GM12875 (cell line): ENCODE measurements at regions not wholly inside any gene's neighbourhood (a gene's known extent, or its start where the extent isn't known, plus 50 kb on each side); places are given as distances from the start of the nearest gene placed in this dataset.
"Not testable (repeated sequence)": the region's sequence is repeated elsewhere in the genome, so short reads cannot be mapped to it uniquely, and the experiment has no call there.

Source experiments
- H3K4me3 ChIP-seq: one replicate; pipeline ENCODE4 v1.5.1; 2011; ENCODE audit warnings: low read depth, low read length, control low read depth
- TF ChIP-seq, protein P1 (sequence below): IDR thresholded peaks from 2 replicates; pipeline ENCODE4 v1.5.1; 2011; ENCODE audit warnings: low read depth, mild to moderate bottlenecking, control low read depth, inconsistent platforms, low read length, moderate library complexity, borderline replicate concordance; ENCODE audit not compliant: insufficient read depth

GRCh38 chr6:100305209-100305869 is 159.4 kb downstream of the SIM1 start:
- no peak overlapping the region for H3K4me3 ChIP-seq
- TF ChIP-seq, protein P1, sequence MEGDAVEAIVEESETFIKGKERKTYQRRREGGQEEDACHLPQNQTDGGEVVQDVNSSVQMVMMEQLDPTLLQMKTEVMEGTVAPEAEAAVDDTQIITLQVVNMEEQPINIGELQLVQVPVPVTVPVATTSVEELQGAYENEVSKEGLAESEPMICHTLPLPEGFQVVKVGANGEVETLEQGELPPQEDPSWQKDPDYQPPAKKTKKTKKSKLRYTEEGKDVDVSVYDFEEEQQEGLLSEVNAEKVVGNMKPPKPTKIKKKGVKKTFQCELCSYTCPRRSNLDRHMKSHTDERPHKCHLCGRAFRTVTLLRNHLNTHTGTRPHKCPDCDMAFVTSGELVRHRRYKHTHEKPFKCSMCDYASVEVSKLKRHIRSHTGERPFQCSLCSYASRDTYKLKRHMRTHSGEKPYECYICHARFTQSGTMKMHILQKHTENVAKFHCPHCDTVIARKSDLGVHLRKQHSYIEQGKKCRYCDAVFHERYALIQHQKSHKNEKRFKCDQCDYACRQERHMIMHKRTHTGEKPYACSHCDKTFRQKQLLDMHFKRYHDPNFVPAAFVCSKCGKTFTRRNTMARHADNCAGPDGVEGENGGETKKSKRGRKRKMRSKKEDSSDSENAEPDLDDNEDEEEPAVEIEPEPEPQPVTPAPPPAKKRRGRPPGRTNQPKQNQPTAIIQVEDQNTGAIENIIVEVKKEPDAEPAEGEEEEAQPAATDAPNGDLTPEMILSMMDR, result no peak

DNA sequence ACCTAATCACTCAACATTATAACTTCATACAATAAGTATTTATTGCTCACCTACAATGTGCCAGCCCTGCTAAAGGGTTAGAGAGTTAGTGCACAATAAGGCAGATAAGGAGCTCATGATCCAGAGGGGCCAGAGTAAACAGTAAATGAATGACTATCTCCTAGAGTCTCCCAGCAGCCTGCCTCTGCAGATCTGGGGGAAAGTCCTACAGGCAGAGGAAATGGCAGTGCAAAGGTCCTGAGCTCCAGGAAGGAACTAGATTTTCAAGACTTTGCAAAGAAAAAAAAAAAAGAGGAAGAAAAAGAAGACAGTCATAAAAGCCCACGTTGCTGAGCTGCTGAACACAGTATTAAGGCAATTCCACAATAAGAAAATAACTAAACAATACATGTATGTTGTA is 160.1 kb downstream of the SIM1 start:
- TF ChIP-seq, protein P1, result no peak

DNA sequence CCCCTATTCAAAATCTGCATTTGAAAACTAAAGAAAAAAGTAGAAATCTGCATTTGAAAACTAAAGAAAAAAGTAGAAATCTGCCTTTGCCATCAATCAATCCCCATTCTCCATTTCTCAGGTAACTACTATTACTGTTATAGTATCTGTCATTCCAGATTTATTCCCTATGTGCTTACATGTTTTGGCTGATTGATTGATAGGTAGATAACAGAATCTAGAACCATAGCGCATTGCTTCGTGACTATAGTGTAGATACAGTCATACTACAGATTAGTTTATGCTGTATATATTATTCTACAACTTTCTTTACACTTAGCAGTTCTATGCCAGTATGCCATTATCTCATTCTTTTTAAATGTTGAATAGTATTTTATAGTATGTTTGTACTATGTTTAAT is 163.0 kb downstream of the SIM1 start:
- TF ChIP-seq, protein P1, result no peak
- H3K4me3 ChIP-seq, result no peak overlapping the region

More for the DNA sequence above, 160.1 kb downstream of the SIM1 start:
- no peak overlapping the region for H3K4me3 ChIP-seq

DNA sequence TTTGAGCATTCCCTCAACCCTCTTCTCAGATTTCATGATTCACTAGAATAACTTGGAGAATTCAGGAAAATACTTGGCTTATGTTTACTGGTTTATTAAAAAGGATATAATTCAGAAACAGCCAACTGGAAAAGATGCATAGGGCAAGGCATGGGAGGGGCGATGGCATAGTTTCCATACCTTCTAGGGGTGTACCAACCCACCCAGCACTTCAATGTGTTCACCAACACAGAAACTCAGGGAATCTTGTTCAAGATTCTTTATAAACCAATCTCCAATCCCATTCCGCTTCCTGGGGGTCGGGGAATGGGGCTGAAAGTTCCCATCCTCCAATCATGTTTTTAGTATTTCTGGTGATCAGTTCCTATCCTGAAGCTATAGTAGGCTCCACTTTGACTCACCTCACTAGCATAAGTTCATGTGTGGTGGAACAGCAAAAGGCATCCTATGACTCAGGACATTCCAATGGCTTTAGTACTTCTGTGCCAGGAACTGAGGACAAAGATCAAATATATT is 164.4 kb downstream of the SIM1 start:
- no peak overlapping the region for H3K4me3 ChIP-seq

DNA sequence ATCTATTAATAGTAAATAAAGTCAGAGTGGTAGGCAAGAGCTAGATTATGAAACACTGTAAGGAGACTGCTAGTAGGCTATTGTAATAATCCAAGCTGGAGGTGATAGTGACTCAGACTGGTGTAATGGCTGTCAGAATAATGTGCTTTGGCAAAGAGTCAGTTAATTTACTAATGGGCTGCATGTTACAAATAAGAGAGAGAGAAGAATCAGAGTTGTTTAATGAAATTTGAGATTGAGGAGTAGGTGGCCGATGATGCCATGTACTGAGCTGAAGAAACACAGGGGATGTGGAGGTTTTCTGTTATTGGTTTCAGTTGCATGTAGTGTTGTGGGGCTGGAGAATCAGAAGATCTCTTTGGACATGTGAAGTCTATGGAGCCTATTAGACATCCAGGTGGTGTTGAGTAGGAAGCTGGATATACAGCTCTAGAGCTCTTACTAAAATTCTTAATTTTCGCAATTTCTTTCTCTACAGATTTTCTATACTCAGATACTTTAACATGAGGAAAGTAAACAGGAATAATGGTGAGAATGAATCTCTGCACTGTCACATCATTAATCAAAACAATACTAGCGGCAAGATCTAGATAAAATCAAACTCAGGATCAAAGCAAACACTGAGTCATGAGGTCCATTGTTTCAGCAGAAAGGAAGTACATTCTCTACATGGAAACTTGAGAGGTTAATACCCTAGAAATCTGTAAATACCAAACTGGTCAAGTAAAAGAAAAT is 167.7 kb downstream of the SIM1 start:
- TF ChIP-seq, protein P1, result no peak
- no peak overlapping the region for H3K4me3 ChIP-seq

More for the DNA sequence above, 164.4 kb downstream of the SIM1 start:
- TF ChIP-seq, protein P1, result no peak

GRCh38 chr6:100295172-100295571 is 169.5 kb downstream of the SIM1 start:
- not testable (repeated sequence) for H3K4me3 ChIP-seq

DNA sequence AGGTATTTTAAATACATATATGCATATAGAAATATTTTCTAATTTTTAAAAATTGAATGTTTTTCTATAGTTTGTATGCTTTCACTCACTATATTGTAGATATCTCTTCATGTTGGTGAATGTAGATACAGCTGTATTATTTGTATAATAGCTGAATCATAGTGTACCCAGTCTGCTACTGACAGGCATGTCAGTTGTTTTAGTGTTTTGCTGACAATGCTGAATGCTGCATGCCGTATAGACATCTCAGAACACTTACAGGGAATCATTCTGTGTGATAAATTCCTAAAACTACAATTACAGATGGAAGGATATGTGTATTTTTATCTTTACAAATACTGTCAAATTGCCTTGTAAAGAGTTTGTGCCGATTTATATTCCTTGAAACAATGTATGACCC is 175.4 kb downstream of the SIM1 start:
- H3K4me3 ChIP-seq, result no peak overlapping the region
- TF ChIP-seq, protein P1, result no peak
